GM10266 (cell line): ENCODE measurements at regions not wholly inside any gene's neighbourhood (a gene's known extent, or its start where the extent isn't known, plus 50 kb on each side); places are given as distances from the start of the nearest gene placed in this dataset.
"Not testable (repeated sequence)": the region's sequence is repeated elsewhere in the genome, so short reads cannot be mapped to it uniquely, and the experiment has no call there.

ENCODE experiments used
- DNase-seq: peaks from one replicate; pipeline ENCODE4 v3.0.0; 2012; ENCODE audit errors: extremely low spot score
- CTCF ChIP-seq: IDR thresholded peaks from 2 replicates; pipeline ENCODE4 v1.5.1; 2012; ENCODE audit warnings: mild to moderate bottlenecking, low read depth; ENCODE audit not compliant: control insufficient read depth, insufficient read depth; ENCODE audit errors: missing control alignments

DNA sequence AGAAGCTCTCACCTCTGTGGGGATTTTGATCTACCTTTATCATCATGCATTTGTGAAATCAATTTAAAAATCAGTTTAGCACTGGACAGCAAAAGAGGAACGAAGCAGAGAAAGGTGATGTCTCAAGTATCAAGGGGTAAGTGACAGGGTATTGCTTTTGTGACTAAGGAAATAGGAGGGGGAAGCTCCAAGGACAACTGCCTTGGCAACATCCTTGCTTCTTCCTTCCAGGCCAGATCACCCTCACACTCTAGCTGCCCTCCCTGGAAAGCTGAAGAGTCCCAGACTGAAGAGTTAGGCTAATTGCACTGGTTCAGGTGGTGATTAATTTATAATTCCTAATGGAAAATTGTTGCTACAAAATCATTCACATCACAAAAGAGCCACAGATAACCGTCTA is 859.1 kb upstream of the ACVR2A start:
- TF ChIP-seq CTCF, result no peak
- DNase-seq, result no peak

- TF ChIP-seq CTCF, result no peak
- DNase-seq, result no peak
These were observed 860.8 kb upstream of the ACVR2A start for GRCh38 chr2:146984014-146984413.

- no peak for TF ChIP-seq CTCF
- DNase-seq, result no peak
These were observed 862.4 kb upstream of the ACVR2A start for GRCh38 chr2:146982393-146982846.

- DNase-seq, result no peak
- TF ChIP-seq CTCF, result no peak
These were observed 862.9 kb upstream of the ACVR2A start for GRCh38 chr2:146981921-146982320.

GRCh38 chr2:146979746-146980145 is 865.1 kb upstream of the ACVR2A start:
- no peak for DNase-seq
- TF ChIP-seq CTCF, result no peak

- DNase-seq, result no peak
- TF ChIP-seq CTCF, result no peak
These were observed 866.0 kb upstream of the ACVR2A start for GRCh38 chr2:146978577-146979555.

GRCh38 chr2:146970981-146971380 is 873.8 kb upstream of the ACVR2A start:
- DNase-seq, result not testable (repeated sequence)

- not testable (repeated sequence) for DNase-seq
These were observed 875.1 kb upstream of the ACVR2A start for GRCh38 chr2:146969703-146970102.
